DOHH2 (cell line): ENCODE measurements at regions not wholly inside any gene's neighbourhood (a gene's known extent, or its start where the extent isn't known, plus 50 kb on each side); places are given as distances from the start of the nearest gene placed in this dataset.

Experiments
- EZH2phosphoT487 ChIP-seq: fragments of 200-600 bp; sonication (generic); IDR thresholded peaks from 2 replicates; pipeline ENCODE4 v1.6.1; 2017; ENCODE audit warnings: borderline replicate concordance, mild to moderate bottlenecking, antibody characterized with exemption, low read length, moderate library complexity, mixed read lengths
- TF ChIP-seq, protein P1 (sequence below): fragments of 200-600 bp; sonication (generic); IDR thresholded peaks from one replicate; pipeline ENCODE4 v1.5.1; 2014; ENCODE audit warnings: antibody characterized with exemption, mild to moderate bottlenecking, low read depth, low read length; ENCODE audit not compliant: poor library complexity, severe bottlenecking

DNA sequence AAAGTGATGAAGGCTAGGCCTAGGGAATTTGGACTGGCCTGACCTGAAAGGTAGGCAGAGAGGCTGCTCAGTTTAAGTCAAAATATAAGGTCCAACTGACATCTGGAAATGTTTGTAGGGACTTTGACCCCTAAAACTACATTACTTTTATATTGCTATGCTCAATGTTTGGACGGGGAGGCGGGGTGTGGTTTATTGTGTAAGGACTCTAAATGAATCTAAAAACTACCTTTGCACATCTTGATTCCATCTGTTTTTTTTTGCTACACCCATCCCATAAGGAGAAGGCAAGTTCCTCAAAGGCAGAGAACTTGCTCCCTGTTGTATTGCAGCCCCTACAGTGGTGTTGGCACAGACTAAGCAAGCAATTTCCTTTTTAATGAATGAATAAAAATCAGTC, 227.1 kb downstream of the HACE1 start:
- TF ChIP-seq, protein P1, sequence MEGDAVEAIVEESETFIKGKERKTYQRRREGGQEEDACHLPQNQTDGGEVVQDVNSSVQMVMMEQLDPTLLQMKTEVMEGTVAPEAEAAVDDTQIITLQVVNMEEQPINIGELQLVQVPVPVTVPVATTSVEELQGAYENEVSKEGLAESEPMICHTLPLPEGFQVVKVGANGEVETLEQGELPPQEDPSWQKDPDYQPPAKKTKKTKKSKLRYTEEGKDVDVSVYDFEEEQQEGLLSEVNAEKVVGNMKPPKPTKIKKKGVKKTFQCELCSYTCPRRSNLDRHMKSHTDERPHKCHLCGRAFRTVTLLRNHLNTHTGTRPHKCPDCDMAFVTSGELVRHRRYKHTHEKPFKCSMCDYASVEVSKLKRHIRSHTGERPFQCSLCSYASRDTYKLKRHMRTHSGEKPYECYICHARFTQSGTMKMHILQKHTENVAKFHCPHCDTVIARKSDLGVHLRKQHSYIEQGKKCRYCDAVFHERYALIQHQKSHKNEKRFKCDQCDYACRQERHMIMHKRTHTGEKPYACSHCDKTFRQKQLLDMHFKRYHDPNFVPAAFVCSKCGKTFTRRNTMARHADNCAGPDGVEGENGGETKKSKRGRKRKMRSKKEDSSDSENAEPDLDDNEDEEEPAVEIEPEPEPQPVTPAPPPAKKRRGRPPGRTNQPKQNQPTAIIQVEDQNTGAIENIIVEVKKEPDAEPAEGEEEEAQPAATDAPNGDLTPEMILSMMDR: no peak
- TF ChIP-seq EZH2phosphoT487: no peak
